CD4-positive, alpha-beta T cell treated with Interleukin-4 for 1 hour (primary cell): ENCODE measurements at regions not wholly inside any gene's neighbourhood (a gene's known extent, or its start where the extent isn't known, plus 50 kb on each side); places are given as distances from the start of the nearest gene placed in this dataset.
"Not testable (repeated sequence)": the region's sequence is repeated elsewhere in the genome, so short reads cannot be mapped to it uniquely, and the experiment has no call there.

Source experiments
- DNase-seq, 2 donors: peaks; one replicate each; pipeline ENCODE4 v3.0.0-alpha.2; 2020 to 2022

GRCh38 chr10:70991140-70992124 lies 103.1 kb upstream of the PCBD1 start:
- no peak for DNase-seq

GRCh38 chr10:70992436-70992835 lies 104.1 kb upstream of the PCBD1 start:
- DNase-seq, result no peak

GRCh38 chr10:70993051-70993450 lies 104.7 kb upstream of the PCBD1 start:
- no peak for DNase-seq

- no peak for DNase-seq
Measured at GRCh38 chr10:70996549-70996948, 108.2 kb upstream of the PCBD1 start.

- no peak for DNase-seq
Measured at GRCh38 chr10:70997236-70997635, 108.9 kb upstream of the PCBD1 start.

- no peak for DNase-seq
Measured at GRCh38 chr10:70998086-70998485, 109.7 kb upstream of the PCBD1 start.

- DNase-seq, result no peak
Measured at GRCh38 chr10:71001470-71001869, 113.1 kb upstream of the PCBD1 start.

GRCh38 chr10:71004176-71005075 lies 116.1 kb upstream of the PCBD1 start:
- no peak for DNase-seq

- no peak for DNase-seq
Measured at GRCh38 chr10:71005337-71006305, 117.3 kb upstream of the PCBD1 start.

- no peak for DNase-seq
Measured at GRCh38 chr10:71006506-71006905, 118.1 kb upstream of the PCBD1 start.

- DNase-seq, result no peak
Measured at GRCh38 chr10:71007516-71007915, 119.2 kb upstream of the PCBD1 start.

GRCh38 chr10:71008150-71008549 lies 119.8 kb upstream of the PCBD1 start:
- DNase-seq, result no peak

- no peak for DNase-seq
Measured at GRCh38 chr10:71009126-71009525, 120.8 kb upstream of the PCBD1 start.

- no peak for DNase-seq
Measured at GRCh38 chr10:71010730-71011129, 122.4 kb upstream of the PCBD1 start.

- DNase-seq, result no peak
Measured at GRCh38 chr10:71011141-71011540, 122.8 kb upstream of the PCBD1 start.

- DNase-seq, result no peak
Measured at GRCh38 chr10:71014021-71014805, 125.8 kb upstream of the PCBD1 start.

GRCh38 chr10:71015674-71016073 lies 127.3 kb upstream of the PCBD1 start:
- DNase-seq, result no peak

GRCh38 chr10:71020061-71020460 lies 131.7 kb upstream of the PCBD1 start:
- DNase-seq, result not testable (repeated sequence)

GRCh38 chr10:71021402-71021801 lies 133.0 kb upstream of the PCBD1 start:
- no peak for DNase-seq

- no peak for DNase-seq
Measured at GRCh38 chr10:71023704-71024283, 135.4 kb upstream of the PCBD1 start.

- DNase-seq, result no peak
Measured at GRCh38 chr10:71024490-71024889, 136.1 kb upstream of the PCBD1 start.
